Stimulated activated CD4-positive, alpha-beta T cell treated with anti-CD3 and anti-CD28 coated beads, Interleukin-12 subunit alpha, Interleukin-12 subunit beta, amount 100 ng/mL, for 24 hours (primary cell): ENCODE measurements at regions not wholly inside any gene's neighbourhood (a gene's known extent, or its start where the extent isn't known, plus 50 kb on each side); places are given as distances from the start of the nearest gene placed in this dataset.
A peak's percentile ranks its signal among the peaks of the same experiment; 100 is the strongest.
"Not testable (repeated sequence)": the region's sequence is repeated elsewhere in the genome, so short reads cannot be mapped to it uniquely, and the experiment has no call there.

Experiments
- DNase-seq, 2 experiments: peaks; one replicate each; pipeline ENCODE4 v3.0.0-alpha.2; 2020; ENCODE audit warnings: low read depth in 2 of 2

GRCh38 chrX:40853004-40853815 lies 117.9 kb upstream of the MED14 start:
- DNase-seq = no peak

GRCh38 chrX:40853816-40854123 lies 118.4 kb upstream of the MED14 start:
- no peak for DNase-seq

DNA sequence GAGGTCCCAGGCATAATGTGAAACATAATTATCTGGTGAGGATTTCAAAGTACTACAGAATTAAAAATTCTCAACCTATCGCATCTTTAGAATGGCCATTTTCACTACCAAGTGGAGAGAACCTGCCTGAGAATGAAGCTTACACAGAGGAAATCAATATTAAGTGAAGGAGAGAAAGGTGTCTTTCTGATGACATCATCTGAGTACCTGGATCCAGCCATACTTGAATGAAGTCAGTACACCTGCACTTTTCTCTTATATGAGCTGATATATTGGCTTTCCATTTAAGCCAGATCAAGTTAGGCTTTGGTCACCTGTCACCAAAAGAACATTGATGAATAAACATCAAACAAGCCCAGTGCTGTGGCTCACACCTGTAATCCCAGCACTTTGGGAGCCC lies 118.9 kb upstream of the MED14 start:
- no peak for DNase-seq

- DNase-seq = no peak
These were observed 120.1 kb upstream of the MED14 start for GRCh38 chrX:40855411-40855810.

GRCh38 chrX:40855932-40856515 lies 120.7 kb upstream of the MED14 start:
- no peak for DNase-seq

DNA sequence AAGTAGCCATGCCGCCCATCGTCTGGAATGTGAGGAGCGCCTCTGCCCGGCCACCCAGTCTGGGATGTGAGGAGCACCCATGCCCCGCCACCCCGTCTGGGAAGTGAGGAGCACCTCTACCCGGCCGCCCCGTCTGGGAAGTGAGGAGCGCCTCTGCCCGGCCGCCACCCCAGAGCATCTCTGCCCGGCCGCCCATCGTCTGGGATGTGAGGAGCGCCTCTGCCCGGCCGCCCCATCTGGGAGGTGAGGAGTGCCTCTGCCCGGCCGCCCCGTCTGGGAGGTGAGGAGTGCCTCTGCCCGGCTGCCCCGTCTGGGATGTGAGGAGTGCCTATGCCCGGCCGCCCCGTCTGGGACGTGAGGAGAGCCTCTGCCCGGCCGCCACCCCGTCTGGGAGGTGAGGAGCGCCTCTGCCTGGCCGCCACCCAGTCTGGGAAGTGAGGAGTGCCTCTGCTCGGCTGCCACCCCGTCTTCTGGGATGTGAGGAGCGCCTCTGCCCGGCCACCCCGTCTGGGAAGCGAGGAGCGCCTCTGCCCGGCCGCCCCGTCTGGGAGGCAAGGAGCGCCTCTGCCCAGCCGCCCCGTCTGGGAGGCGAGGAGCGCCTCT lies 126.7 kb upstream of the MED14 start:
- not testable (repeated sequence) for DNase-seq

DNA sequence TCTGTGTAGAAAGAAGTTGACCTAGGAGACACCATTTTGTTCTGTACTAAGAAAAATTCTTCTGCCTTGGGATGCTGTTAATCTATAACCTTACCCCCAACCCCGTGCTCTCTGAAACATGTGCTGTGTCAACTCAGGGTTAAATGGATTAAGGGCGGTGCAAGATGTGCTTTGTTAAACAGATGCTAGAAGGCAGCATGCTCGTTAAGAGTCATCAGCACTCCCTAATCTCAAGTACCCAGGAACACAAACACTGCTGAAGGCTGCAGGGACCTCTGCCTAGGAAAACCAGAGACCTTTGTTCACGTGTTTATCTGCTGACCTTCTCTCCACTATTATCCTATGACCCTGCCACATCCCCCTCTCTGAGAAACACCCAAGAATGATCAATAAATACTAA lies 127.9 kb upstream of the MED14 start:
- DNase-seq = not testable (repeated sequence)

DNA sequence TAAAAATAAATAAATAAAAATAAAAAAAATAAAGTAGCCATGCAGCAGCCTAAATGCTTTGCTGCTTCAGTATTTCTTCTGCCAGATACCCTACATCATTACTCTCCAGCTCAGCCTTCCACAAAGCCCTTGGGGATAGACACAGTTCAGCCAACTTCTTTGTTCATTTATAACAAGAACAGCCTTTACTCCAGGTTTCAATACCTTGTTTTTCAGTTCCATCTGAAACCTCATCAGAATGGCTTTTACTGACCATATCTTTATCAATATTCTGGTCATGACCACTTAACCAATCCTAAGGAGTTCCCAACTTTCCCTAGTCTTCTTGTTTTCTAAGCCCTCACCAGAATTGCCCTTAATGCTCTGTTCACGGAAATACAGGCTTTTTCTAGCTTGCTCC lies 128.3 kb upstream of the MED14 start:
- DNase-seq = no peak

DNA sequence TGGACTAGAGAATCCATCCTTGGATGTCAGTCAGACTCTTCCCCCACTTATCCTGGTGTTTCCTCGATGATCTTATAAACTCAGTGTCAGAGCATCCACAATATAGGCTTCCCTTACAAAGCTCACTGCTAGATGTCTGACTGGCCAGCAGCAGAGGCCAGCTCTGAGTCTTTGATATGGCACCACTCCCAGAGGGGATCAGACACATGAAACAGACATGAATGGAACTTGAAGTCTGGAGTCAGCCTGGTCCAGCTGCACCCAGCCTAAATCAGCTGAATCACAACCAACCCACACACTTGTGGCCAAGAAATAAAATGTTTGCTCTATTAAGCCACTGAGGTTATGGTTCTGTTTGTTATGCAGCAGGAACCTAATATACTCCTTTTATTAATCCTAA lies 129.6 kb upstream of the MED14 start:
- no peak for DNase-seq

- no peak for DNase-seq
These were observed 131.6 kb upstream of the MED14 start for GRCh38 chrX:40866893-40867292.

DNA sequence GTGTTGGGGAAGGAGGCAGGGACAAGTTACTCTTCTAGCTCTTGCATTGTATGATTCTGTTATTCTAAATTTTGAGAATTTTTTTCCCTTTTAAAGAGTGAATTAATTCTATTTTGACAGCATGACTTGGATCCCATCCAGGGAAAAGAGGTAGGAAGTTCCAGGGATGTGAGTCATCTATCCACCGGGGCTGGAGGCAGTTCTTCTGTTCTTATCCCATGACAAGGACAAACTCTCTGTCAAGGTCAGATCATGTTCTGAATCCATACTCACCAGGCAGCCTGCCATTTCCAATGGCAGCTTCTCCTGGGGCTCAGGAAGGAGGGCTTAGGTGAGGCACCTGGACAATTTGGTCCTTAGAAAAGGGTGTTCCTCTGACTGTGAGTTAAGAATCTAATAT lies 132.0 kb upstream of the MED14 start:
- DNase-seq = no peak

DNA sequence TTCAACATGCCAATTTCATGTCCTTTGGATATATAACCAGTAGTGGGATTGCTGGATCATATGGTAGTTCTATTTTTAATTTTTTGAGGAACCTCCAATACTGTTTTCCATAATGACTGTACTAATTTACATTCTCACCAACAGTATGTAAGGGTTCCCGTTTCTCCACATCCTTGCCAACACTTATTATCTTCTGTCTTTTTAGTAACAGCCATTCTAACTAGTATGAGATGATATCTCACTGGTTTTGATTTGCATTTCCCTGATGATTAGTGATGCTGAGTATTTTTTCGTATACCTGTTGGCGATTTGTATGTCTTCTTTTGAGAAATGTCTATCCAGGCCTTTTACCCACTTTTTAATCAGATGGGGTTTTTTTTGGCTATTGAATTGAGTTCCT lies 133.5 kb upstream of the MED14 start:
- no peak for DNase-seq

- not testable (repeated sequence) for DNase-seq
These were observed 135.6 kb upstream of the MED14 start for GRCh38 chrX:40870982-40871381.

GRCh38 chrX:40871385-40872082 lies 136.2 kb upstream of the MED14 start:
- peak in 1 of 2 experiments; percentile 4 for DNase-seq

- DNase-seq = no peak
These were observed 137.0 kb upstream of the MED14 start for GRCh38 chrX:40872351-40872750.

DNA sequence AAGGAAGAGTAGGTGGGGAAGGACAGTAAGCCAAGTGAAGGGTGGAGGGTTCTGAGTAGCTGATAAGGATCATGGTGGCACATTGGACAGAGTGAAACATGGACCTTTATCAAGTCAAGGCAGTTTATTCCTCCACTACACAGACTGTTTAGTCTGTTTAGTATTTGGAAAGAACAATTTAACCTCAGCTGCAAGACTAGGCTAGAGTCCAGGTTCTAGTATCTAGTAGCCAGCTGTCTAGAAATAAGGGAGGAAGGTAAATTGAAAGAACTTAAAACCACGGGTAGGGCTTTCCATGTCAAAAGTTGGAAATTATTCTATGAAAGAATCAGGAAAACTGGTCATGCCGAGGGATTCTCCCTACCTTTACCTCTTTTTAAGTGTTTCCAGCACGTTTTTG lies 140.1 kb upstream of the MED14 start:
- DNase-seq = no peak

DNA sequence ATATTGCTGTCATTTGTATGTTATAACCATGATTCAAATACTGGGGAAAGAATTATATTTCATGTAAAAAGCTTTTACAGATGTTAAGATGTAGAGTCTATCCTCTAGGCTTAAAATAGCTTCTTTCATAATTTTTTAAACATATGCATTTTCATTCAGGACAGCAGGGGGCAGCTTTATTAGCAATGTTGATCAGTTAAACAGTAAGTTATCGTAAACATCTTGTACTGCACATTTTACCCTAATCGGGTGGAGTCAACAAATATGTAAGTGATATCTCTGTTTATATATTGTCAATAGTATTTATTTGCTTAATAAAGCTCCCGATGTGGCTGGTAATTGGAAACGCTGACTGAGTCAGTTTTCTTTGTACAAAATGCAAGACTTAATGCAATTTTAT lies 142.5 kb upstream of the MED14 start:
- DNase-seq = no peak

- no peak for DNase-seq
These were observed 143.4 kb upstream of the MED14 start for GRCh38 chrX:40878766-40879165.

DNA sequence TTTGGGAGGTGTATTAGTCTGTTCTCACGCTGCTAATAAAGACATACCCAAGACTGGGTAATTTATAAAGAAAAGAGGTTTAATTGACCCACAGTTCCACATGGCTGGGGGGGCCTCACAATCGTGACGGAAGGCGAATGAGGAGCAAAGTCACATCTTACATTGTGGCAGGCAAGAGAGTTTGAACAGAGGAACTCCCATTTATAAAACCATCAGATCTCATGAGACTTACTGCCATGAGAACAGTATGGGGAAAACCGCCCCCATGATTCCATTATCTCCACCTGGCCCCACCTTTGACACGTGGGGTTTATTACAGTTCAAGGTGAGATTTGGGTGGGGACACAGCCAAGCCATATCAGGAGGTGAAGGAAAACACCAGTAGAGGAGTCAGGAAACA lies 143.8 kb upstream of the MED14 start:
- not testable (repeated sequence) for DNase-seq

DNA sequence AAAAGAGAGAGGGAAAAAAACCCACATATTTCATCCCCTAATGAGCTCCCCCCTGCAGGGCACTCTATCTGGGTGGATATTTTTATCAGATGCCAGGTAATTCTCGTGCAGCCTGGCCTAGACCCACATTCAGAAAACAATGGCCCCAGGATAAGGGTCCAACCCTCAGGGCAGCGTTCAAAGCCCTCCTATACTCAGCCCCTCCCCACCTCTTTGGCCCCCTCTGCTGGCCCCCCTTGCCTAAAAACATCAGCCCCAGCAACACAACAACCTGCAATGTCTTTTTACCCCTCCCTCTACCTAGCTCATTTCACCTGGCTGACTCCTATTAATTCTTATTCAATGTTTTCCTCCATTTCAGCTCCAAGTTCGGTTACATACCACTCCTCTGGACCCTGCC lies 145.4 kb upstream of the MED14 start:
- no peak for DNase-seq

DNA sequence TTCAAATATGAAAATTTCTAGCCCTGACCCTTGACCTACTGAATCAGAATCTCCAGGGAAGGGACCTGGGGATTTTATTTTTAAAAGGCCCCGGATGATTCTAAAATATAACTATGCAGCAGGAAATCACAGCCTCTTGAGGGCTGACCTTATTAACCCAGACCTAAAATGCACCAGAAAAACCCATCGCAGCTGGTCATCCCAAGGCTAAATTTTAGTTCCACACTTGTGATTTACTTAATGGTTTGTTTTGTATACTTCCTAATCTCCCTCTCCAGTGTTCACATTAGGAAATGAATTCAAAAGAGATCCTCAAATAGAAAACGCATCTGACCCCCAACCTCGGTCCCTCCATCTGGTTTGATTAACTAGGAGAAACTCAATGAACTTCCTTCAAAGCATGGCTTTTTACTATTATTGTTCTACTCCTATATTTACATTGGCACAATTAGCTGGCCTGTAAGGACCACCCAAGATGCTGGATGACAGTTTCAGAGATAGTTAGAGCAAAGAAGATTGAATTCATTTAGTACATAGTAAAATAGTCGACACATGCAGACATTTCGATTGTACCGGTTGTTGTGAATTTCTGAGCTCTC lies 147.8 kb upstream of the MED14 start:
- no peak for DNase-seq

DNA sequence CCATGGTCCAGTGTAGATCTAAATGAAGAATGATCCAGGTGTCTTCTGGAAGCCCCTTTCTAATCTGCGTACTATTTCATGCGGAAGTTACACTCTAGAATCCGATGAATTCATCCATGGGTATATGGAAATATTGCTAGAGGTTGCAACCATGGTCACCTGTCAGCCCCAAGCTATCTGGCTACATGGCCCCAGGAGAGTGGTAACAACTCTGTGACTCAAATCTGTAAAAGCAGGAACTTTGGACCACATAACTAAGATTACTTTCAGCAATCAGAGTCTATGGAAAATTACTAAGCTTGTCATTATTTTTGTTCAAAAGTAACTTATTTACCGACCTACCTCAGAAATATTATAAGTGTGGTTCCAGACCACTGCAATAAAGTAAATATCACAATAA lies 150.6 kb upstream of the MED14 start:
- DNase-seq = no peak
